HPDE6-E6E7 (cell line): ENCODE measurements at regions not wholly inside any gene's neighbourhood (a gene's known extent, or its start where the extent isn't known, plus 50 kb on each side); places are given as distances from the start of the nearest gene placed in this dataset.

Source experiments
- DNase-seq: peaks from one replicate; pipeline ENCODE4 v3.0.0; 2011; ENCODE audit warnings: missing footprints; ENCODE audit errors: extremely low spot score

DNA sequence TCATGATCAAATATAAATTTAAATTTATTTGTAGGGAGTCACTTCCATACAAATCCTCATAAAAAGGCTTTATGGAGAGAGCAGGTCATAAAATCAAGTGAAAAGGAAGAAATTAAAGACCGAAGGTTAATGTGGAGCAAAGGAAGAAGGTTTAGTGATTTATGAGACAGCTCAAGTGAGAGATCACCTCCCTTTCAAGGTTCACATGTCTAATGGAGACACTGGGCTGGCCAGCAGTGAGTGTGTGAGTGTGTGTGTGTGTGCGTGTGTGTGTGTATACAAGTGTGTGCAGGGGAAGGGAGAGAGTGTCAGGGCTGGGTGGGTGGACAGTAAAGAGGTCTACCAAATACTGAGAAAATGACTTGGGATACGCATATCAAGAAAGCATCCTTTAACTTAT is 251.2 kb downstream of the FAT3 start:
- no peak for DNase-seq

GRCh38 chr11:92477686-92478085 is 253.1 kb downstream of the FAT3 start:
- DNase-seq, result no peak

GRCh38 chr11:92480499-92480898 is 255.9 kb downstream of the FAT3 start:
- no peak for DNase-seq

DNA sequence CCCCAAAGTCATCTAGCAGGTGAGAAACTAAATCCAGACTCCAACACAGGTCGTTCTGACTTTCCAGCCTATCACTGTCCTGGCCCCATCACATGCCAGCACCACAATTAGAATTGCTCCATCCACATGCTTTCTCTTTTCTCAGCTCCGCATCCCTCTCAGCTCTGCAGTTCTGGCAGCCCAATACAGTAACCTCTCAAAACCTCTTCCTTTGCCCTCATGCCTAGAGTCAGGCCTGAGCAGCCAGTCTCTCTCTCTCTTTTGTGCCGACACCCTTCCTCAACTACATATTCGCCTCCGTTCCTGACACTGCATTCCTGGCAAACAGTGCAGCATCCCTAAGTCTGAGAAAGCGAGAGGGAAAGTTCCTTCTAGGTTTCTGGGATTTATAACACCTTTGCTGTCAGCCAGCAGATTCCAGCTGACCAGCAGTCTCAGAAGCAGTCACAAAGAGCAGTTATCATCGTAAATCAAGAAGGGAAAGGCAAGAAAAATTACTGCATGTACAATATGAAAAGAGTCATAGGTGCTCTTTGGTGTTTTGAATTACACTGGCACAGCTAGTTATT is 258.0 kb downstream of the FAT3 start:
- DNase-seq, result no peak

- DNase-seq, result no peak
Measured at GRCh38 chr11:92484570-92484969, 260.0 kb downstream of the FAT3 start.

- DNase-seq, result no peak
Measured at GRCh38 chr11:92489826-92490399, 265.3 kb downstream of the FAT3 start.

- no peak for DNase-seq
Measured at GRCh38 chr11:92492372-92492771, 267.8 kb downstream of the FAT3 start.

DNA sequence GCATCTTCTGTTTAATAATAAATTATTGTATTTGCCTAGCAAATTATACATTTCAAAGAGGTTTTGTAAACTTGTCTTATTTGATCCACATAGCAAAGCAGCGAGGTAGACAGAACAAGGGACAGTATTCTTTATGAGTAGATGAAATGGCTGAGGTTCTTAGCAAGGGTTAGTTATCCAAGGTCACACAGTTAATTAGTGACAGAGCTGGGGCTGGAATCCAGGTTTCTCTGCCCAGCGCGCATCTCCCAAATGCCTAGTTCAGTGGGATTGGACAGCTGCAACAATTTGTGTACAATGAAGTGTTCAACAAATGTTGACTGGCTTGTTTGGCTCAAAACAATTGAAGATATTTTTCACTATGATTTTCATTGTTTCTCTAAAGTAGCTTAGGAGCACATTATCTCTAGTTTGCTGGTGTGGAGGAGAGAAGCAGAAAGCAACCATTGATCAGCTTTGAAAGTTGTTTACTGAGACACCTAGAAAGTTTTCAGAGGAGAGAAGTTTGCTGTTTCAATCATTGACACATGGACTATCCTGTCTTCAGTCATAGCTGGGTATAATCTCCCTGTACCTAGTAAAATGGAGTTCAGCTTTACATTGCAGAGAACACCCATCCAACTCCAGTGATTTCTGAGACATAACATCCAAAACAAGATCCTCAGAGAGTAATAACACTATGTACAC is 270.6 kb downstream of the FAT3 start:
- no peak for DNase-seq

DNA sequence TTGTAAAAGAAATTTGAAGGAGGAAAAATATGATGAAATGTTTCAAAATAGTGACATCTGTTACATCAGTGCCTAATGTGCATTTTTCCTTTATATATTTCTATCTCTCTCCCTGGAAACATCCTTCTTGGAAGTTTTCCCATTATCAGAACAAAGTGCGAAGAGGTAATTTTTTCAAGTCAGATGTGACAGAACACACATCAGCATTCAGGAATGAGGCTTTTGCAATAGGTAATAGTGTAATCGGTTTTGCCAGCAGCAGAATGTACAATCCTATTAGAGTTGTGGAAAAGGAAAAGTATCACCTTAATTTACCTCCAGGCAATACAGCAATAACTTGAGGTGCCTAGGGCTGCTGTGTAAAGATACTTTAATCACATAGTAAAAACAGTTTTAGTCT is 275.8 kb downstream of the FAT3 start:
- no peak for DNase-seq

DNA sequence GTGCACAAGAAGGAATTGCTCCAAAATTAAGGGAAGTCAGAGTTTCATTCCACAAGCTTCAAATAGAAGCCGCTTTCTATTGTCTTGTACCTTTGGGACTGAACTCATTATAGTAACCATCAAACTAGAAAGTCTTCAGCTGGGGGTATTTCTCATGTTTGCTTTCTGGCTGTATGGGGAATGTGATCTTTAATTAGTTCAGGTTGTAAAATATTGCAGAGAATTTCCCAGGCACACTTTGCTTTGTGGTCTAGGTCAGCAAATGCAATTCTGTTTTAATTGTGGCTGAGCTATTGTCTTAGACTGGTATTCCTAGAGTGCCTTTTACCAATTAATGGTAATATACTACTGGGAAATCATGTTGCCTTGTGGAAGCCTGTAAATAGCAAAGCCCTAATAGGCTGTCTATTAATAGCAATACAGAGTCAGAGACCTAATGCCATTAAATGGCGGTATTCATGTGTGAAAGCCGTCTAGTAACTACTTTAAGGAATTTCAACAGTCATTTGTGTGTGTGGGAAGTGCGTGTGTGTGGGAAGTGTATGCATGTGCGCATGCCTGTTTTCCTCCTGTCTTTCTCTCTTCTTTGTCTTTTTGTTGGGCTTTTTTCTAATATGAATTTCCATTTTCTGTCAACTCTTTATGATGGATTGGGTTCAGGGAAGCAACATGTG is 276.6 kb downstream of the FAT3 start:
- no peak for DNase-seq

DNA sequence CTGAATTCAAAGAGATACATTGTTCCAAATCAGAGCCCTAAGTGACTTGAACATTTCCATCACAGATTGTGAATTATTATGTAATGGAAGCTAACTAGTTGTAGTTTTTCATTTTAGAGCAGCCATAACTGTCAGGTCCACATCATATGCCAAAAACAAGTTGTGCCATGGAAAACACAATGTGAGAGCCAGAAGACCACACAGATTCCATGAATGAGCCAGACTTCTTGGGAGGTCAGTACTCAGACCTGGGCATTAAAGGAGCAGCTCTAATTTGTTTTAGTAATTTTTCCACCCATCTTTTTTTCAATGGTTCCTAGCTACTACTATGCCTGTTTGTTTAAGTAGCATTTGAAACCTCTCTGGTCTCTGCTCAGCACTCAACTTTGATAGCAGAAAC is 279.4 kb downstream of the FAT3 start:
- no peak for DNase-seq

DNA sequence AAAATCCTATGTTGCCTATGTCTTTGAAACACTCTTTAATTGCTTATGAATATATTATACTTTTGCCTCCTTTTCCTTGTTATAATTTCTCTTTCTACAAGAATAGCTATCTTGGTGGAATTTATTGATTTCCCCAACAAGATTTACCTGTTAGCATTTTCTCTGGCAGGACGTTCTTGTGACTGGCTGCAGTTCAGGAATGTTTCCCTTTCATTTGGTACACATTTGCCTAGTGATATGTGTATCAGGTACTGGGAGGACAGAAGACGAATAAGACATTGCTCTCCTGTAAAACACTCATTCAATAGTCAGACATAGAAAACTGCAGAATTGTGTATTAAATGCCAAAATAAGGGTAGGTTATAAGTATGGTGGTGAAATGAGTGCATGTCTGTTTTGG is 279.9 kb downstream of the FAT3 start:
- no peak for DNase-seq

GRCh38 chr11:92505689-92506088 is 281.1 kb downstream of the FAT3 start:
- no peak for DNase-seq

GRCh38 chr11:92506809-92507336 is 282.3 kb downstream of the FAT3 start:
- no peak for DNase-seq

- no peak for DNase-seq
Measured at GRCh38 chr11:92510591-92510990, 286.0 kb downstream of the FAT3 start.

DNA sequence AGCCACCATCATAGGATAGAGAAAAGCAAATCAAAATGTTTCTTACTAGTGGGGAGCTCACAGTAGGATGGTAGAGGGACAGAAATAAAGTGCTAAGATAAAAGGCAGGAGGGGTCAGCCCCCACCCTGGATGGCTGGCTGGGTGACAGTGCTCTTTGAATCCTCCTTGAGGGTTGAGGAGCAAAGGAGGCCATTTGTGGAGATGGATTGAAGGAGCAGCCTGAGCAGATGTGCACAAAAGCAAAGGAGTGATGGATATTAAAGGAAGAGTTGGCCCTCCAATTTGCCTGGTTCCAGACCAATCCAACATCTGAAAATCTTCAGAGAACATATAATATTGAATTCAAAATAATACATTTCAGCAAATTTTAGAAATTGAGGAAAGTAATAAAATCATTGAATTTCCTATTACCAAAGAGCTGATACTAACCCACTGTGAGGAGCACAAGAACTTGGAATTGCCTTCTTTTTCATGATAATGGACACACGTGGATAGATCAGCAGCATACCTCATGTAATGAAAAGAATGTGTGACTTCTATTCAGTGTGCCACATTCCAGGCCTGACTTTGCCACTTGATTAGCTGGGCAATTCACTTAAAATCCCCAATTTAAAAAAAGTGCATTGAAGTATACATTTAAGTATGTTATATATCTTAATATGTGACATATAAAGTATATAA is 287.0 kb downstream of the FAT3 start:
- no peak for DNase-seq

DNA sequence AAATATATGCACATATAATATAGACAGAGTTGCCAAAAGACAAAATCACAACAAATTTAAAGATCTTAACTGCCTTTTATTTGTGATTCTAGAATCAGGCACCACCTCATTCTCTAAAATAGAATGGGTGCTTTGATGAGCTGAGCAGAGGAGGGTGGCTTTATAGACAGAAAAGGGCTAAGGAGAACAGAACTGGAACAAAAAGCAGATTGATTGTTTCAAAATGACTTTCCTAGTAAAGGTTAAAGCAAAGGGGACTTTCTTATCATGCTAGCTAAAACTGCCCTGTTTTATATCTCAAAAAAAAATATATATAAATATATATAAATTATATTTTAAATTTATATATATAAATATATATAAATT is 287.6 kb downstream of the FAT3 start:
- no peak for DNase-seq

GRCh38 chr11:92523611-92524010 is 299.0 kb downstream of the FAT3 start:
- DNase-seq, result no peak

DNA sequence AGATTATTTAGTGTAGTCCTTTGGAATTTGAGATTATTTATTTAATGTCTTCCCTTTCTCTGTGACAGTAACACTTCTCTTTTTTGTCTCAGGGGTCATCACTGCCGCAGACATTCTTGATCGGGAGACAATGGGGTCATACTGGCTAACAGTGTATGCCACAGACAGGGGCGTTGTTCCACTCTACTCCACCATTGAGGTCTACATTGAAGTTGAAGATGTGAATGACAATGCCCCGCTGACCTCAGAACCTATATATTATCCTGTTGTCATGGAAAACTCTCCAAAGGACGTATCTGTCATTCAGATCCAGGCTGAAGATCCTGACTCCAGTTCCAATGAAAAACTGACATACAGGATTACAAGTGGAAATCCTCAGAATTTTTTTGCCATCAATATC is 299.9 kb downstream of the FAT3 start:
- DNase-seq, result no peak

- DNase-seq, result no peak
Measured at GRCh38 chr11:92527467-92527866, 302.8 kb downstream of the FAT3 start.

DNA sequence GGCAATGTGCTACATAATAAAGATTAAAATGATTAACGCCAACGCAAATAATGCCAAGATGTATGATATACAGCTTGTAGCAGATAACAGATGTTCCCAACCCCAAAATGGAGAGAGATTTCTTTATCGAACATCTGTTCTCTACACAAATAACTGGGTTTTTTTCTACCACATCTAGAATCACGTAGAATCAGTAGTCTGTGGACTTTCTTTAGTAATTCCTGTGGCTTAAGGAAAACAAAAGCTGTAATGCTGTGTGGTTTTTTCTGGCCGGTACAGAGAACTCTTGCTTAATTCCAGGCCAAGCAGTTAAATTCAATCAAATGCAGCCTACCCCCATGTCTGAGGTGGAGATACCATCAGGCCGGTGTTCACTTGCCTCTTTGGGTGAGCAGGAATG is 303.4 kb downstream of the FAT3 start:
- no peak for DNase-seq

DNA sequence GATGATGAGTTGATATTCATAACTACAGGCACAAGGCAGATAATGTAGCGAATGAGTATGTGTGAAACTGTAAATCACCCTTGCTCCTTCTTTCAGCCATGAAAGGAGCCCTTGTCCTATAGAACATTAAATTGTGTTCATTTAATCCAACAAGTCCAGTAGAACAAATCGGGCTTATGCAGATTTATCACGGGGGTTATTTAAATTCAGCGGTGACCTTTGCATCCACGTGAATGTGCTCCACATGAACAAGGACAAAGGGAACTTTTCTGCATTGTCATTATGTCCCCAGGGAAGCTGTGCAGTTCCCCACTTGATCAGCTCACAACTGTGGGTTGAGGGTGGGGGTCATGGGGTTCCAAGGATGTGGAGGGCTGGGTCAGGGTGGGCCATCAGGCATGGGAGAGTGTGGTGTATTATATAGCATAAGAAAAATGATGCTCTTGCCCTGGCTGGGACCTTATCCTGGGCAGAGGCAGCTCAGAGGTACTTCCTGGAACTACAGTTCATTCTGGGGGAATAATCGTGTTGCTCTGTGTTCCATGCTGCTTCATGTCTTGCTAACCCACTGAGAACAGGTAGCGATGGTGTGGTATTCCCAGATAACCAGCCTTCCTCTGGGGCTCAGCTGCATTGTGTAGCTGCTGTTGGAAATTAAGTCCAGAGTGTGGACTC is 306.6 kb downstream of the FAT3 start:
- DNase-seq, result no peak
